GM18507 (cell line): ENCODE measurements at regions not wholly inside any gene's neighbourhood (a gene's known extent, or its start where the extent isn't known, plus 50 kb on each side); places are given as distances from the start of the nearest gene placed in this dataset.

Experiments
- DNase-seq: peaks from one replicate; pipeline ENCODE4 v3.0.0; 2011; ENCODE audit warnings: low read depth; ENCODE audit not compliant: insufficient read length; ENCODE audit errors: extremely low spot score
- FAIRE-seq: peaks from 2 replicates; lab custom pipeline; 2011; peaks lifted over from hg19 to GRCh38; lab: Jason Lieb, UNC

DNA sequence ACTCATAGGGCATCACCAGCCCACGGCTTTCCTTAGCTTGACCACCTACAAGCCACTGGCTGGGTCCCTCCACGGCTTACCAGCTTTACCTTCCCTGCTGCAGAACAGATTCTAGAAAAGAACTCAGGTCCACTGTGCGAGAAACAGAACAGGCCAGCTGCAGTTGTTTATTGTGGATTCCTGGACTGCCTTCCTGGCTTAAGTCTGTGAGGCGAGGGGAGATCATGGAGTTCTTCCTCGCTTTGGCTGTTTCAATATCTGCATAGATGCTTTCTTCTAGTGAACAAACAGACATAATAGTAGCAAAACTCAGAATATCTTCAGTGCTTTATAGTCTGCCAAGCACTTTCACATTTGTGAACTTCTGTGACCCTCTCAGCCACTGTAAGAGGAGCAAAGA is 162.9 kb upstream of the HABP2 start:
- no peak for FAIRE-seq

DNA sequence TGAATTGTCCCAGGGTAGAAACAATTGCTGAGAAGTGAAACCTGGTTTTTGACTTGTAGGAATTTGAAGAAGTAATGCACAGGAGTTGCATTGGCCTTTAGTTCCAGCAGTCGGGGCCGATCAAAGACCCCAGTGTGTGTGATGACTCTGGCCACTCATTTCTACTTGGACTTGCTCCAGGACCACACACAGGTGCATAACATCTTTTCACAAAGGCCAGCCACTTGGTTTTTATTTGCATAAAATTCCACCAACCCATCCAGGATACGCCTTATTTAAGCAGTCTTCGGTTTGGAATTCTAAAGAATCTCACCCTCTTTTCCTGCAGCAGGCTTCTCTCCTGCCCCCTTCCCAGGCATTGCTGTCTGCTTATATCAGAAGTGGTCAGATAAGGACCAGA is 162.0 kb upstream of the HABP2 start:
- no peak for DNase-seq
- FAIRE-seq = no peak

More for the DNA sequence above, 162.9 kb upstream of the HABP2 start:
- DNase-seq = no peak

DNA sequence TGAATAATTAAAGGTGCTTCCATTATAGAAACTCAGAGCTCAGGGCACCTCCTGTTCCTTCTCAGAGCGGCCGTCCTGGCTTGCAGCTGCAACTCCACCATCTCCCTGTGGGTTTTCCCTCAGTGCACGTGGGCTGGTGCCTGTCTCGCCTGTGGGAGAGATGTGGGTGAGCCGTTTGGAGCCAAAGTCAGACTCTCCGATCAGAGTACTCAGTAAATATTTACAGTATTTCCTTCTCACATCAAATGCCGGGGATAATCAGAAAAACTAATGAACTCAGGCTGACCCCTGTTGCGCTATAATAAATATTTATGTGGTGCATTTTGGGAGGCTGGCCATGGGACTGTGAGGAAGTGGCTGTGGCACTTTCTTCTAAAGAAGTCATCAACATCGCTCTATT is 155.8 kb upstream of the HABP2 start:
- no peak for FAIRE-seq
- no peak for DNase-seq

DNA sequence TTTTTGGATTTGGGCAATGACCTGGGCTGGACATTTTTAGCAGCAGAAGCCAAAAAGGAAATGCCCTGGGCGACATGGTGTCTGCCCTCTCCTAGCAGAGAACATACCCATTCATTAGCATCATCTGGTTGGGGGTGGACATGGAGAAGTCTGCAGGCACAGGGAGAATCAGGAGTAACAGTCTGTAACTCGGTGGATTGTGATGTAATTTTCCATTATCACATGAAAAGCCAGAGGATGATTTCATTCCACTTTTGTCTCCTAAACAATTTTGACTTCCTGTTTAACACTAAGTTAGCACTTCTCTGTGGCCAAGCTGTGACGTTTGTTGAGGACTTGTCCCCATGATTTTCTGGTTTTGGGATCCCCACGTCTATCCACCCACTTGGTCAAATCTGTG is 153.8 kb upstream of the HABP2 start:
- DNase-seq (no peak), FAIRE-seq (no peak)

DNA sequence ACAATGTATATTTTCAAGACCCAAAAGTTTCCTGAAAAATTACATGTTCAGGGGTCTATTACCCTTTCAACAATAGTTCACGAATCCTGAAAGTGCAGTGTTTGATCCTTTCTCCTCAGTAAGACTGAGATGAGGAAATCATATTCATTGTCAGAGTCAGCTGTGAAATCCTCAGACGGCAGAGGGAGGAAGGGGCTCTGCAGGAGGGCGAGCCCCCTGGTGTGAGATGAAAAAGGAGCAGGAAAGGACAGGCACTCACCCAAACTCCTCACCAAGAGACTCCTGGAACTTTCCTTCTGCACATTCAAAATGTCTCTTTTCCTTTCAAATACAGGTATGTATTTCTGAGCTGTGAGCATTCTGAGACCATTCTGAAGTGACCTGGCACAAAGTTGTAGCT is 150.3 kb upstream of the HABP2 start:
- FAIRE-seq (no peak), DNase-seq (no peak)

DNA sequence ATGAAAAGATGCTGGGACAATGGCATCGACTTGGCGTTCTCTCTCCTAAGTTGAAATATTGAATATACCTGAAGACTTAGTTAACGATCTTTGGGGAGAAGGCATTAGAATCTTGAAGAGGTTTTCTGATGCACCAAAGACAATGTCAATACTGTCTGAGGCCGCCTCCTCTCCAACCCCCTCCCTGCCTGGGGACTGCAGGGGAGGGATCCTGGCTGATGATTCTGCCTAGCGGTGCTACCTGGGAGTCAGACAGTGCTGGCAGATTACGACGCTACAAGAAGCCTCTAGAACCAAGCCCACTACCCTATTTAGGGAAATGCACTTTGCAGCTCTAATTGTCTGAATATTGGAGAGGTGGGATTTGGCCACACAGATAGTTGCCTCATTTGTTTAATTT is 145.6 kb upstream of the HABP2 start:
- FAIRE-seq = no peak
- no peak for DNase-seq

DNA sequence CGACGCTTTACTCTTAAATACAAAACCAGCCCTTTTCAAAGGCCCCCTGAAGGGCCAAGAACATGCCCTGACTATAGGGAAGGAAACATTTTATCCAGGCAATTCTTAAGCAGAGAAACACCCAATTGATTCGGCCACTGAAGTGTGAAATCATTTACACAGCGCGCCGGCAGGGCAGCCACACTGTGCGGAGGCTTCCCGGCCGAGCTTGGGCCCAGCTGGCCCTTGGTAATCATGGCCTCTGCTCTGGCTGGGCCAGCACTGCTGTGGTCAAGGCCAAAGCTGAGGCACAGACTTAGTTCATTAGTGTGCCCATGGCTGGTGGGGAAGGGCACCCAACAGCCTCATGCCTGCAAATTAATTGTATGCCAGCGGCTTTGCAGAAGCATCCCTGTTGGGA is 143.7 kb upstream of the HABP2 start:
- no peak for FAIRE-seq
- DNase-seq = no peak

DNA sequence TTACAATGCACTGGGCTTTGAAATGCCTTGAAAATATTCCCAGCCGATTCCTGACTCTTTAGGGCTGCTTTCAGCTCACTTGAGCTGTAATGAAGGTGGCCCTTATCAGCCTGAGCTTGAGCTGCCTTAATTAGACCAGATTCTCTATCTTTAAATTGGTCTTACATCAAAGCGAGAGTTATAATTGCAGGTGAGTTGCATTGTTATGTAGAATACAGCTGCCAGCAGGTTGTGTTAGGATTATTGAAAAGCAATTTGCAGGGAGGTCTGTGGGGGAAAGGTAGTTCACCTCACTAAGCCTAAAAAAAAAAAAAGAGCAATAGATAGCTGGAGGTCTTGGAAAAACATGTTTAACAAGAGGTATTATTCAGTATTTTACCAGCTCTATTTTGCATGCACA is 142.2 kb upstream of the HABP2 start:
- FAIRE-seq (no peak), DNase-seq (no peak)

DNA sequence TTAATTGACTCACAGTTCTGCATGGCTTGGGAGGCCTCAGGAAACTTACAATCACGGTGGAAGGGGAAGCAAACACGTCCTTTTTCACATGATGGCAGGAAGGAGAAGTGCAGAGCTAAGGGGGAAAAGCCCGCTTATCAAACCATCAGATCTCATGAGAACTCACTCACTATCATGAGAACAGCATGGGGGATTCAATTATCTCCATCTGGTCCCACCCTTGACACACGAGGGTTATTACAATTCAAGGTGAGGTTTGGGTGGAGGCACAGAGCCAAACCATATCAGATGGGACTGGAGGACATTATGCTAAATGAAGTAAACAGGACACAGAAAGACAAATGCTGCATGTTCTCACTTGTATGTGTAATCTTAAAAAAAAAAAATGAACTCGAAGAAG is 141.4 kb upstream of the HABP2 start:
- FAIRE-seq = no peak

DNA sequence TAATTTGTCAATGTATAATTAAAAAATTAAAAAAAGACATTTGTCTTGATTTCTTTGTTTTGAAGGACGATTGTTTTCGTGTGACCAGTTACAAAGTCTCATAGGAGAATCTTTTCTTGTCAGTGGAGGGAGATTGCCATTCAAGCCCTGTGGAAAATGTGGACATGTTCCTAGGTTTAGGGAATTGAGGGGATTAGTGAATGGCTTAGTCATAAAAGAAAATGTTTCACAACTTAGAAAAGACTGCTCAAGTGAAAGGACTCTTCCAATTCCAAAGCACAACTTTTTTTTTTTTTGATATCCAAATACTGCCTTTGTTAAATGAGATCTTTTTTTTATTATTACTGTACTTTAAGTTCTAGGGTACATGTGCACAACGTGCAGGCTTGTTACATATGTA is 140.7 kb upstream of the HABP2 start:
- FAIRE-seq (no peak), DNase-seq (no peak)

More for the DNA sequence above, 141.4 kb upstream of the HABP2 start:
- no peak for DNase-seq

DNA sequence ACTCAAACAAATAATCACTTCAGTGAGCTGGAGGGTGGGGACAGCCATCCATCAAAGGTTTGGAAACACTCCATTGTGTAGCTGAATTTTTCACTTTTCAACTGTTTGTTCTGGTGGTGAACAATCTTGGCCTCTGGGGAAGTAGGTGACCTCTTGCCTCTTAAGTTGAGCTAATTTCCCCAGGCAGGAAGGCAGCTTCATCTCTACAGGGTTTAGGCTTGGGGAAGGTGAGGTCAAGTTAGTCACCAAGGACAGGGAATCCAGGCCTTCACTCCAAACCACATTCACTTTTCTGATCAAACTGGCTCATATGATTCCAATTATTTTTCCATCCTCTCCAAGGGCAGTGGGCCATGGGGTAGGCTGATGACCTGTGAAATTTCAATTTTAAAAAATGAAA is 138.3 kb upstream of the HABP2 start:
- no peak for FAIRE-seq
- DNase-seq = no peak

DNA sequence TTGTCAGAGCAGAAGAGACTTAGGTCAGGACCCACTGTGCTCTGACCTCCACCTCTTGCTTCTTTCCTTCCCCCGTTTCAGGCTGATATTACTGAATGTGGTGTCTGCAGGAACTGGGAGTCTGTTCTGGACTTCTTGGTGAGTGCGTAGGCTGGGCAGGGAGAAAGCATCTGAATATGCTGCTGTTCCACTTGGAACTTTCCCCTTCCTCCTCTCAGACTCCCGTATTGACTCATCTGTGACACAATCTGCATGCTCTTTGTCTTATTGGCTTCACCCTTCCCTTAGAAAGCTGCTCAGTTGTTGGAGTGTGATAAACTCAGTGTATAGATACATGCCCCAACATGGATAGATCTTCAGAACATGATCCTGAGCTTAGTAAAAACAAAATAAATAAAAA is 137.6 kb upstream of the HABP2 start:
- FAIRE-seq (no peak), DNase-seq (no peak)

DNA sequence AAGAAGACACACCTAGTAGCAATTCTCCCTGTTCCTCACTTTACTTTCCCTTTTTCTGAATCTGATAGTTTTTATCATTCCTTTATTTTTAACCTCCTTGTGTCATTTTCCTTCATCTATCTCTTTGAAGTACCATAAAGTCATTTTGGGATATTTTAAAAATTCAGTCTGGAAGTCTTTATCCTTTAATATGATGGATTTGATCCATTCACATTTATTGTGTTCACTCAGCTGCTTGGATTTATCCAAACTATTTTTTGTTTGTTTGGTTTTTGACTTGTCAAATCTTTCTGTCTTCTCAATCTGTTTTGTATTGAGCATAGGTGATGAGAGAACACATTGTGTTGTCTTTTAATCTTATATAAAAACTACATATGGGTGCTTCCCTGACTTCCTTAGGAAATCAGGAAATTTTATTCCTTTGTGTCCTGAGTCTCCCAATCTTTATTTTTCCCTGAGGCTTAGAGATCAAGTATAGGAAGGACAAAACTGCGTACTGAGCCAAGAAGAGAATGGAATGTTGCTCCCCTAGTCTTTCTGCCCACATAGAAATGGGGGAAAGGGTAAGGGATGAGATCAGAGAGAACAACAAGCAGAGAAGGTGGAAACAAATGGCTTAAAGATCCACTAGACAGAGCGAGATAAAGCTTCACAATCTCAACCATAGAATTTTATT is 132.7 kb upstream of the HABP2 start:
- no peak for FAIRE-seq
- no peak for DNase-seq

DNA sequence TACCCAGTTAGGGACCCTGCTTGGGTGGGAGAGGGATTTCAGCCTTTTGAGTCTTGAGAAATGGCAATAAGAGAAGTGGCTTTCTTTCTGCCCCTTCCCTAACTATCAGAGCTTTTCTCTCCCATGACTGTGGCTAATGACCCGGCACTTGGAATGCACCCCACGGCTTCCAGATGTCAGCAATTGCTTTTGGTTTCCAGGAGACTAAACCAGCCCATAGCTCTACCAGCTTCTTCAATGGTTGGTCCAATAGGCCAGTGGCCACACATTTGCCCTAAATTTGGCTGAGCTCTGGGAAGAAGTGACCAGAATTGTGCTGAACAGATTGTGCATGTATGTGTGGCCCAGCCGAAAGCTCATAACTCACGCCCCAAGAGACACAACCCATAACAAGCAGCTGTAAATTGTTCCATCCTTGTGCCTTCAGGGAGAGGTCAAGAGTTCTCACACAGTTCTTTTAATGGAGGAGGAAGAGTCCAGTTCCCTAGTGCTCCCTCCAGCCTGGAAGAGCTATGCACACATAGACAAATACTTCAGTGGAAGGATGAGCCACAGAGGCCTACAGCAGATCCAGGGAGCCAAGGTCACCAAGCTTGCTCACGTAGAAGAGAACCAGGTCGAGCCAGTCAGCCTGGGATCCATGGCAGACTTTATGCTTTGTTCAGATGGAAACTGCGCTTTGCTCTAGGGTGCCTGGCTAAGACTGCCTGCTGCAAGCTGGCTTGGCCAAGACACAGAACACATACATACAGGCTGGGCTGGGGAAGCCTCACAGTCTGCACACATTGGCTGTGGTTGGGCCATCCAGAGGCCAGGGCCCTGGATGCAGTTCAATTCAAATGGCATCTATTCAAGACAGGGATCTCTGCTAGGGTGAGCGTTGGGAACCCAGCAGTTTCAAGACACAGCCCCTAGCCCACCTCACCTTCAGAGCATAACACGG is 131.8 kb upstream of the HABP2 start:
- no peak for FAIRE-seq
- no peak for DNase-seq

DNA sequence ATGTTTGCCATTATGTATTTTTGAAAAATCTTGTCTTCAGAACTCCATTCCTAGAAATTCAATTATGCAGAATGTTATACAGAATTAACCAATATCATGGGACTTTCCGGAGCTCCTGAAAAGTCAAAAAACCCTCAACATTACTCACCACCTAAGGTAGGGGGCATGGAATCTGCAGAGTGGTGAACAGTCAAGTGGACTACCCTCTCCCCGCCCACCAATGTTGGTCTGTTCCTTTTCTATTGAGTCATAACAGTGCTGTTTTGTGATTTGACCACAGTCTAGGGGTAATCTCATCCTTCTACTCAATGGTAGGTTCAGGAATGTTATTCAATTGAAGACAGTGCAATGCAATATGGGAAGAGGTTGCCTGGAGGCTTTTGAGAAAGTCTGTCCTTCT is 130.5 kb upstream of the HABP2 start:
- DNase-seq = no peak
- no peak for FAIRE-seq

DNA sequence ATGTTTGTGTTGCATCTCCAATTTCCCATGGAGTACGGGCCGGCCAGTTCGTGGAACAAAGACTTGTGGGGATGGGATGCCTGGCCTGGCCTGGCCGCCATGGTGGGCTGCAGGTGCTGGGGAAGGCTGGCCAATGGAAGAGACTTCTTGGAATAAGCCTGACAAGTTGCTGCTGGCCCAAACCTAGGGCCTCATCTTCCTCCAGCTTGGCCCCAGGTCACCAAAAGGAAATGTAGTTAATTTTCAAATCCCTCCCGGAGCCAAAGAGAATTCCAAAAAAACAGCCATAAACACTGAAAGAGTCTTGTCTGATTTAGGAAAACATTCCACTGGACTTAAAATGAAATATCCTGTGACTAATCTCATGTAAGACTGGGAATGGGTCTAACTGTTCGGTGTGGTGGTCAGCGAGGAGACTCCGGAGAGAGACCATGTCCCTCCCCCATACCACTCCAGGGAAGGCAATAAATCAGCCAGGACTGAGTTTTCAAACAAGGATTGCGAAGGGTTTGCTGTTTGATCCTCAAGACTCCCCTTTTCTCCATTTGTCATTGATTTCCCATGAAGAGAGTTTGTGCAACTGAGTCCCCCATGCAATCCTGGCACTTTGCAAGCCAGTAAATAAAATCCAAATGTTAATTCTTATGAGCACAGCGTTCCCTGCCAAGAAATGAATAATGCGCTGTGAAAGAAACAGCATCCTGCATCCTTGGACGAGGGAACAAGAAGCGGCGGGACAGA is 128.7 kb upstream of the HABP2 start:
- FAIRE-seq (no peak), DNase-seq (no peak)

DNA sequence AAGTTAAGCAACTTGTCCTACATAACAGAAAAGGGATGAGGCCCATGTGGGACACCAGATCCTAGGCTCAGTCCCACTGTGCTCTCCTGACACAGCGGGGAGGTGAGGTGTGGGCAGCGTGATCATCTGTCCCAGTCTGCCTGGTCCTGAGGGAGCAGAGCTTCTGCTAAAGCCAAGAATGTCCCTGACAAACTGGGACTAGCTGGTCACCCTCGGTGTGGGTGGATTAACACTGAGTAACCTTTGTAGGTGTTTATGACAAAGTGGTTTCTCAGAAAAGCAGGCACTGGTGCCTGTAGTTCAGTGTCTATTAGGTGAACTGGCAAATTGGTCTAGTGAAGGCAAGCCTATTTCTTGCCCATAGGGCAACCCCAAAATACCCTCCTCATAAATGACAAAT is 127.8 kb upstream of the HABP2 start:
- FAIRE-seq (no peak), DNase-seq (no peak)

DNA sequence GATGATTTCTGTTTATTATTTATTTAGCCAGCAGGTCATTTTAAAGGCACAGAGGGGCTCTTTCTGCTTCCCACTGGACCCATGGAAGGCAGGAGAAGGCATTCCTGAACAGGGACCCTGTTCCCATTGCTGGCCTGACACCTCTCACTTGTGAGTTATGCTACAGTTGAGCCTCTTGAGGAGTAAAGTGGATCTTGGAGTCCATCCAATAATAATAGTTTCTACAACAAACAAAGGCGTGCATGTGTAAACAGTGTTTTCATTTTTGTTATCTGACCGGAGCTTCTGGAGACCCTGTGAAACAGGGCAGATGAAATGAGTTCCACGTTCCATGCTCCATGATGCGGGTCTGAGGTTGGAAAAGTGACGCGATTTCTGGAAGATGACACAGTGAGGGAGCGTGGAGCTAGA is 127.3 kb upstream of the HABP2 start:
- FAIRE-seq (no peak), DNase-seq (no peak)

DNA sequence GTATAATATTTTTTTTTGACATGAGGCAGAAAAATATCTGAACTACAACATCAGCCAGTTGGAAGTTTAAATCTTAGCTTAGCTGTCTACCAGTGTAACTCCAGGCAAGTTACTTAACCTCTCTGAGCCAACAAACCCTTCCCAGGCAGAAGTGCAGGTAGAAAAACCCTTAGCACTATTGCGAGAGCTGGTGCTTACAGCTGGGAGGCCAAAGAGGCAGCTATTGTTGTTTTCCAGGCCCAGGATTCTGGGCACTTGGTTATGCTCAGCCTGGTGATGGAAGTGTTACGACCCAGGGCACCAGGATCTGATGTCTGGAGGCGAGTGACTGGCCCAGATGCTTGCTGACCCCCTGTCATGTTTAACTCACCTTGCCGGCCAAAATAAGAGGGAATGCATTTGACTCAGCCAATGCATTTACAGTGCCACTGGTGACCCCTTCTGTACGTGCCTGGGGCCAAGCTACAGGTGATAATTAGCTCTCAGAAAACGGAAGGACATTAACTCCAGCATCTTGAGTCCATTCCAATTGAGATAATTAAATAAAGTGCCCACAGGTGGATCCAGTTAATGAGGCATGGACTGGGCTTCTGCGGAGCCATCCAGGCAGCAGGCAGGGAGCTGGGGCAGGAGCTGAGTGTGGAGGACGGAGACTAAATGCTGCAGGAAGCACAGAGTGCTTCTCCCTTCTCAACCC is 126.5 kb upstream of the HABP2 start:
- no peak for FAIRE-seq
- no peak for DNase-seq

DNA sequence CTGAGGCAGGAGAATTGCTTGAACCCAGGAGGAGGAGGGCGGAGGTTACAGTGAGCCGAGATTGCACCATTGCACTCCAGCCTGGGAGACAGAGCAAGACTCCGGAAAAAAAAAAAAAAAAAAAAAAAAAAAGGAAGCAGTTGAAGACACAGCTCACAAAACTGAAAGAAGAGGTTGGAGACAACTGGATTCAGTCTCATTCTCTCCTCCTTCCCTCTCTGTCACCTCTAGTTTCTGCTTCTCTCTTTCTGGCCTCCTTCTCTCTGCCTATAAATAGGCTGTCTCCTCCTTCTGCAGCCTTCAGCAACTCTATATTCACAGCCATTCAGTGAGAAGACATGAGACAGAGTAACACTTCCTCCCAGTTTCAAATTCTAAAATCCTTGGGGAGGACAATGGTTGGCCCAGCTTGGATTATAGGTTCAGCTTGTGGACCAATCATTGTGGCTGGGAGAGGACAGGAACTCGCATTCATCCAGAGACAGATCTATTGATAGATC is 125.6 kb upstream of the HABP2 start:
- no peak for DNase-seq
- no peak for FAIRE-seq
